IMR-90 (cell line): ENCODE measurements at regions not wholly inside any gene's neighbourhood (a gene's known extent, or its start where the extent isn't known, plus 50 kb on each side); places are given as distances from the start of the nearest gene placed in this dataset.

Experiments used
- BHLHE40 ChIP-seq: fragments of 150-350 bp; IDR thresholded peaks from 2 replicates; pipeline ENCODE4 v1.6.1; 2016; ENCODE audit warnings: mild to moderate bottlenecking, low read depth, low read length
- POLR2A ChIP-seq: IDR thresholded peaks from 2 replicates; pipeline ENCODE4 v1.6.1; 2012; ENCODE audit warnings: mild to moderate bottlenecking, low read depth, low read length
- RFX5 ChIP-seq: IDR thresholded peaks from 2 replicates; pipeline ENCODE4 v1.8.0; 2012; ENCODE audit warnings: low read depth, mild to moderate bottlenecking, low read length, moderate library complexity
- SMC3 ChIP-seq: fragments of 150-350 bp; IDR thresholded peaks from 2 replicates; pipeline ENCODE4 v1.6.1; 2016; ENCODE audit warnings: low read depth, mild to moderate bottlenecking, antibody characterized with exemption, low read length, moderate library complexity
- TF ChIP-seq, protein P1 (sequence below): conservative IDR thresholded peaks from 2 replicates; pipeline ENCODE4 v1.5.1; 2012; ENCODE audit warnings: mild to moderate bottlenecking, low read depth, low read length, improper control_type of control experiment

GRCh38 chr2:128514555-128514955, 195.9 kb upstream of the HS6ST1 start:
- TF ChIP-seq, protein P1, sequence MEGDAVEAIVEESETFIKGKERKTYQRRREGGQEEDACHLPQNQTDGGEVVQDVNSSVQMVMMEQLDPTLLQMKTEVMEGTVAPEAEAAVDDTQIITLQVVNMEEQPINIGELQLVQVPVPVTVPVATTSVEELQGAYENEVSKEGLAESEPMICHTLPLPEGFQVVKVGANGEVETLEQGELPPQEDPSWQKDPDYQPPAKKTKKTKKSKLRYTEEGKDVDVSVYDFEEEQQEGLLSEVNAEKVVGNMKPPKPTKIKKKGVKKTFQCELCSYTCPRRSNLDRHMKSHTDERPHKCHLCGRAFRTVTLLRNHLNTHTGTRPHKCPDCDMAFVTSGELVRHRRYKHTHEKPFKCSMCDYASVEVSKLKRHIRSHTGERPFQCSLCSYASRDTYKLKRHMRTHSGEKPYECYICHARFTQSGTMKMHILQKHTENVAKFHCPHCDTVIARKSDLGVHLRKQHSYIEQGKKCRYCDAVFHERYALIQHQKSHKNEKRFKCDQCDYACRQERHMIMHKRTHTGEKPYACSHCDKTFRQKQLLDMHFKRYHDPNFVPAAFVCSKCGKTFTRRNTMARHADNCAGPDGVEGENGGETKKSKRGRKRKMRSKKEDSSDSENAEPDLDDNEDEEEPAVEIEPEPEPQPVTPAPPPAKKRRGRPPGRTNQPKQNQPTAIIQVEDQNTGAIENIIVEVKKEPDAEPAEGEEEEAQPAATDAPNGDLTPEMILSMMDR = no peak
- TF ChIP-seq BHLHE40 (no peak), RFX5 (no peak), SMC3 (no peak), POLR2A (no peak)
